UCSD-AML1 (cell line): ENCODE measurements at regions not wholly inside any gene's neighbourhood (a gene's known extent, or its start where the extent isn't known, plus 50 kb on each side); places are given as distances from the start of the nearest gene placed in this dataset.

Experiments
- DNase-seq: peaks from one replicate; lab custom pipeline; 2025; ENCODE audit not compliant: unreplicated experiment; lab: John Stamatoyannopoulos, UW

DNA sequence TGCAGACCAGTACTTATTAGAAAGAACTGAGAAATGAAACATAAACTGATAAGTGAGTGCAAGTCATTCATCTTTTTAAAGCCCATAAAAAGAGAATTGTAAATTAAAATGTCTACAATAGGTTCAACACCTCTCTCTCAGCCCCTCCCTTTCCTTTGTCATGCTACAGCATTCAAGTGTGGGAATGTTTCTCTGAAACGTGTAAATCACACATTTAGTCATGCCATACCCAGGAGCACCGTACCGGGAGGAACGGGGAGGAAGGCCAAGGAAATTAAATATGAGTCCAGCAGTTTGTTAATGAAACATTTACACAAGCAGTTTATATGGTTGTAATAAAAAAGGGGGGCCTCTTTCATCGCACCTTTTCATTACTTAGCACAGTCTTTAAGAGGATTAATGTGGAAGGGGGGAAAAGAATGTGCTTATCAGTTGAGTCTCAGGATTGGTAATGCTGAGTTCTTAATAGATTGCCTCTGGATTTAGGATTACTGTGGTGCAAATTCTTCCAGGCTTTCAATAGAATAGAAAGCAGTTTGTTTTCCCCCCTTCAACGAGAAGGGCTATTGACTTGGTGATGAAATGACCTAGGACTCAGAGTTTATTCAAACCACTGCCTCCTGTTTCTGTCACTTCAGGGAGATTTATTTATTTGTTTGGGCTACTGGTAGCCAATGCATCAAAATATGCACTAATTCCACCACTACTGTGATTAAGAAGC is 176.0 kb upstream of the ZNF608 start:
- no peak for DNase-seq

DNA sequence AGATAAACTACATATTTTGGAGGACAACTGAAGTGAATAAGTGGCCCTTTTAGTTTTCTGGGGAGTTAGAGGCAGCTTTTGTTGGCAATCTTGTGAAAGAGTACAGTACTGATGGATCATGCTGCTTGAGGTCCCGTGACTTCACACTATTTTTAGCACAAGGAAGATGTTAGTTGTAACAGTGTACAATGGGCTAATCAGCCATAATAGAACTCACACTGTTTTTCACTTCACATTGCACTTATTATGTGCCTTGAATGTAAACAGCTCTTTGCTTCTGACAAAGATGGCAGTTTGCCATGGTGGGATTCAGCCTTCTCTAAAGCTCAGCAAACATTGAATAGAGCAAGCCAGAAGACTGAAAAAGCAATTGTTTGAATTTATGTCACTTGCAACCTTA is 176.7 kb upstream of the ZNF608 start:
- no peak for DNase-seq

- DNase-seq: no peak
Observed at GRCh38 chr5:124924729-124925128, 178.3 kb upstream of the ZNF608 start.

DNA sequence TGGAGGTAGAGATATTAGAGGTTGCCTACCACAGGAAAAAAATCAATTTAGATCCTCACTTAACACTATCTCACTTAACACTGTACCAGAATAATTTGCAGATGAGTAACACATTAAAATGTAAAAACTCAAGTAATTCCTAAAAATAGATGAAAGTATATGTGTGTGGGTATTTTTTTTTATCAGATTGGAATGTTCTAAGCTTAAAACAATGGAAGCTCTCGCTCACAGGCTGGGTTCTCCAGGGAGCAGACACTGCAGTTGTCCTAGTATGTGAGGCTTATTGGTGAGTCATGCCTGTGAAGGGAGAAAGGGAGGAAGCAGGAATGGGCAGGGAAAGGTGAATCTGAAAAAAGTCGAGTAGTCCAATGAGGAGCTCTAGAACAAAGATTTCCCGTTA is 181.3 kb upstream of the ZNF608 start:
- DNase-seq: no peak

GRCh38 chr5:124929000-124929399 is 182.6 kb upstream of the ZNF608 start:
- no peak for DNase-seq

DNA sequence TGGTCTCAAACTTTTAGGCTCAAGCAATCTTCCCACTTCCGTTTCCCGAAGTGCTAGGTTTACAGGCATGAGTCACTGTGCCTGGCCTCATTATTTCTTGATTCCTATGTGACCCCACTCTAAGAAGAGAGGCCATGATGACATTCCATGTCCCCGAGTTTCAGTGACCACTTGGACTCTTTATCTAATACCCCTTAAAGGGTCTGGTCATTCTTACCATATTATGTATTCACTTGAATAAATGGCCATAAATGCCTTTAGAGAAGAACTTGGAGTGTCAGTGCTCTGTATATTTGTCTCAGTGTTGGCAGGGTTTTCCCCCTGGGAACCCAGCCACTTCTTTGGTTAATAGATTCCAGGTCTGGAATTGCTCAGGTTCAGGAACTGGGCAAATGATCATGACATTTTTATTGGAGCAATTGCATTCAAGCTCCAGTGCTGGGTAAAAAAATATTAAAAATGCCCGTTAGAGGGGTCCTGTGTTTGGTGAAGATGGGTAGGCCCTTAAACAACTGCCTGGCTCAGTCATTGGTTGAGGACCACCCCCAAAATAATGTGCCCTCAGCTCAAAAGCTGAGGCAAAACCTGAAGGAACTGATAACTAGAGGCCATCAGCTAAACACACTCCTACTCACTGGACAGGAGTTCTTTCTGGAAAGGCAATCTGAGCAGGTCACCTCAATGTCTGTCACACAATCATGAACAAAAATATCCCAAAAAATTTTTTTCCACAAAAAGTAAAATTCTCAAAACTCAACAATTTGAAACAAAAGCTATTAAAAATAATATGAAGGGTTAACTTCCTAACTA is 186.6 kb upstream of the ZNF608 start:
- DNase-seq: no peak

GRCh38 chr5:124935065-124935464 is 188.6 kb upstream of the ZNF608 start:
- DNase-seq: peak; percentile 7

DNA sequence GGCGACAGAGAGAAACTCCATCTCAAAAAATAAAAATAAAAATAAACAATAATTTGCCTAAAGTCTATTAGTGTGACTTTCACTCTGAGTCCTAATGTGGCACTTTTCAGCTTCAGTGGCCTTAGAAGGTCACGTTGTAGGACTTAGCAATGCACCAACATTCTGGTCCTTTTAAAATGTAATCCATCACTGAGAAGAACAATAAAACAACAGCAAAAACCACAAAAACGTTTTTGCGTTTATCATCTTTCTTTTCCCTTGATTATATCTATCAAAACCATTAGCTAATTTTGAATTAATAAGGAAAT is 190.1 kb upstream of the ZNF608 start:
- DNase-seq: no peak

DNA sequence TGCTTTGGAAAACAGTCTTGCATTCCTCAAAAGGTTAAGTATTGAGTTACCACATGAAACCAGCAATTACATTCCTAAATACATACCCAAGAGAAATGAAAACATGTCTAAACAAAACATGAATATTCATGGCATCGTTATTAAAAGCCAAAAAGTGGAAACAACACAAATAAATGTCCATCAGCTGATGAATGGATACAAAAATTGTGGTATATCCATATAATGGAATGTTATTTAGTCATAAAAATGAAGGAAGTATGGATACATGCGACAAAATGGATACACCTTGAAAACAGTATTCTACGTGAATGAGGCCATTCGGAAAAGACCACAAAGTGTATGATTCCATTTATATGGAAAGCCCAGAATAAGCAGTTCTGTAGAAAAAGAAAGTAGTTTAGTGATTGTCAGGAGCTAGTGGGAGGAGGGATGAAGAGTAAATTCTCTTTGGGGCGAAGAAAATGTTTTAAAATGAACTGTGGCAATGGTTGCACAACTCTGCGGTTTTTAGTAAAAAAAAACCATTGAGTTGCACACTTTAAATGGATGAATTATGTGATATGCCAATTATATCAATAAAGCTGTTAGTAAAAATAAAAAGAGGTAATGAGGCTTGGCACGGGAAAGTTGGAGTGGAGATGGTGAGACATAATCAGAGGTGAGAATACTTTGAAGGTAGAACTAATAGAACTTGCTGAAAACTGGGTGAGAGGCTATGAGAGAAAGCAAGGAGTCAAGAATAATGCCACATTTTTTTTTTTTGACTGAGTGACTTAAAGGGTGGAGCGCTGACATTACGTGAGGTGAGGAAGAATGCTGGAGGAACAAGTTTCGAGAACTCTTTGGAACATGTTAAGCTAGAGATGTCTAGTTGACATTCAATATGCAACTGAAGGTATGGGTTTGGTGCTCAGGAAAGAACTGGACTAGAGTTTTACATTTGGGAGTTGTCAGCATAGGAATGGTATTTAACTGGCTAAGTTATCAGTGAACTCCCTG is 194.9 kb upstream of the ZNF608 start:
- DNase-seq: no peak

DNA sequence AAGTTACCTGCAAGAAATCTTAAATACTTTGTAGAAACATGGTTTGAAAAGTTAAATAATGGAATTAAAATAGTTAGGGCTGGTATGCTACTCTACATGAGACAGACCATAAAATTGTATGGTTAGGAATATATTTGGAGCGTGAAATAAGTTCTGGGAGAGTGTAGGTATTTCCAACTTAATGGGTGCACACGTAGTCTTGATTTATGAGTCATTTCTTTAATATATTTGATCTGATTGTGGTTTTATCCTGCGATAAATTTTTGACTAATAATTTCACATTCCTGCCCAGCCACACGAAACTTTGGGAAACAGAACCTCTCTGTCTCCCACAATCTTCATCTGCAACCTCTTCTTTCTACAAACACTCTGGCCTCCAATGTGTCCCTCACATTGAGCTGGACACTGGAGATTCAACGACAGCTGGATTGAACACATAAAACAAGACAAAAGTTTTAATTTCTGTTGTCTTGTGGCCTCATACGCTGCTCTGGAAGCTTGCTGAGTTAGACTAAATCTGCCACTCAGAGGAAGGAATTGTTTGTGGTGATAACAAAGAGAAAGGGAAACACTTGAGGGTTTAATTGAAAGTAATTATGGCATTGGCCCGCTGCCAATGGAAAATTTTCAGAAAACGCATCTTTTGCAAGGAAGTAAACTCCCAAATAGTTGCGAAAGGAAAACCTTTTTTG is 201.8 kb upstream of the ZNF608 start:
- peak; percentile 9 for DNase-seq

DNA sequence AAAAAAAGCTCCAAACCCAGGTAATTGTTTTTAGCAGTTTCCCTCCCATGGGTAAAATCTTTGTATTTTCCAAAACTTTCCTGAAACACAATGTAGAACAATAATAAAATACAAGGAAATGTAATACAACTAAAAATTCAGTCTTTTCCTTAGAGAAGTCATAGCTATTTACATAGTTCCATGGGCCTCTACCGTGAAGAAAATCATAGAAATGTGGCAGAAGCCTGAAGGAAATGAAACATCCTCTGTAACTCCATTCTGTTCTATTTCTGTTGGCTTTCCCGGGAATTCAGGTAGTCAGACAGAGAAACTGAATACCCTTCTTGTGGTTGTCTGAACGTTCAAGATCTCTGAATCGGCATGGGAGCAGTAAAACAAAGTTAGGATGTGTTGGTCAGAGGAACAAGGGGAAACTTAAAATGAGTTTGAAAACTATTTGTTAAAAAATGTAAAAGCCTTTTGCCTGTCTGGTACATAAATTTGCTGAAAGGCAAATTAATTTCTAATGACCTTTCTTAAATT is 202.4 kb upstream of the ZNF608 start:
- DNase-seq: no peak

- no peak for DNase-seq
Observed at GRCh38 chr5:124949862-124950261, 203.4 kb upstream of the ZNF608 start.

DNA sequence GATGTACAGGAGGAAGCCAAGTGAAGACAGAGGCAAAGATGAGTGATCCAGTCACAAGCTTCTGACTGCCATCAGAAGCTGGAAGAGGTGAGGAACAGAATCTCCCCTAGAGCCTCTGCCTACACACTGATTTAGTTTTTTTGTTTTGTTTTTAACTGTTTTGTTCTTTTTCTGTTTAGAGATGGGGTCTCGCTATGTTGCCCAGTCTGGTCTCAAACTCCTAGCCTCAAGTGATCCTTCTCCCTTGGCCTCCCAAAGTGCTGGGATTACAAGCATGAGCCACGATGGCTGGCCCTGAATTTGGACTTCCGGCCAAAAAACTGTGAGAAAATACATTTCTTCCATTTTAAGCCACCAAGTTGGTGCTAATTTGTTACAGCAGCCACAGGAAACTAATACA is 204.7 kb upstream of the ZNF608 start:
- DNase-seq: no peak

- DNase-seq: no peak
Observed at GRCh38 chr5:124951661-124952060, 205.2 kb upstream of the ZNF608 start.

GRCh38 chr5:124952079-124952478 is 205.6 kb upstream of the ZNF608 start:
- DNase-seq: no peak

GRCh38 chr5:124952566-124952965 is 206.1 kb upstream of the ZNF608 start:
- no peak for DNase-seq

GRCh38 chr5:124954784-124955183 is 208.3 kb upstream of the ZNF608 start:
- DNase-seq: no peak

DNA sequence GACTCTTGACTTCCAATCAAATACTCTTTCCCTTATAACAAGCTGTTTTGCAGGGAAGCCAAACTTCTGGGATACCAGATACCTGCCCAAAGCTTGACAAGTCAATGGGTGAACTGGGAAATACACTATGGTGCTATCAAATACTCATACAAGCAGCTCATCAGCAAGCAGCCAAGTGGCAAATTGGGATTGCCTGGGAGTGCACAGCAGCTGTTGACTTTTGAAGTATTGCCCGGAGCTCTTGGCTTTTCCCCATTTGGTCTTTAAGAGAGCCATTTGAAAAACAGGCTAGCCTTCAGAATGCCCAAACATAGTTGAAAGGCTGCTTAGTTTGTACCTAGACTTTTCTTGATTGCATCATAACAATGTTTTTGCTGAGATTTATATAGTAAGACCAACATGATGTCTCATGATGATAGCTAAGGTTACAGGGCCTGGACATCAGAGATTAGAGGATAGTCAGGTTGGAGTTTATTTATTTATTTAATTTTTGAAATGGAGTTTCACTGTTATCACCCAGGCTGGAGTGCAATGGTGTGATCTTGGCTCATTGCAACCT is 210.1 kb upstream of the ZNF608 start:
- no peak for DNase-seq

DNA sequence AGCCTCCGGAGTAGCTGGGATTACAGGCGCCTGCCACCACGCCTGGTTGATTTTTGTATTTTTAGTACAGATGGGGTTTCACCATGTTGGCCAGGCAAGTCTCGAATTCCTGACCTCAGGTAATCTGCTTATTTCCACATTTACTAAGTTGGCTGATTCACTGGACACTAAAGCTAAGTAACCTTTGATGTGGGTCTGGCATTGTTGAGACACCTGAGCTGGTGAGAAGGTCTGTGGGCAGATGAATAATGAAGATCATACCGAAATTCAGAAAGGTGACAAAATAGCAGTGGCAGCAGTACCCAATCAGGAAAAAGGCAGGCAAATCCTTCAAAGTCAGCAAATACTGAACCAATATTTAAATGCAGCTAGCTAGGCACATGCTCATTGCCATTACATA is 210.6 kb upstream of the ZNF608 start:
- no peak for DNase-seq

GRCh38 chr5:124960266-124960665 is 213.8 kb upstream of the ZNF608 start:
- no peak for DNase-seq
